Effector memory CD8-positive, alpha-beta T cell (primary cell): ENCODE measurements at regions not wholly inside any gene's neighbourhood (a gene's known extent, or its start where the extent isn't known, plus 50 kb on each side); places are given as distances from the start of the nearest gene placed in this dataset.
A peak's percentile ranks its signal among the peaks of the same experiment; 100 is the strongest.

Experiments used
- ATAC-seq: fragments of 150-1000 bp; cut with Tn5 transposase; replicated peaks from 2 replicates; pipeline ENCODE4 v1.10.0; 2021; ENCODE audit warnings: mild to moderate bottlenecking, moderate library complexity
- DNase-seq, 3 experiments: peaks; one replicate each; pipeline ENCODE4 v3.0.0; 2021
- H3K27ac Mint-ChIP-seq, 2 donors: one replicate each; pipeline ENCODE4 v1.8.0; 2022; ENCODE audit warnings: mild to moderate bottlenecking in 2 of 2, mixed read lengths in 2 of 2, moderate library complexity in 2 of 2
- H3K27me3 Mint-ChIP-seq, 2 donors: one replicate each; pipeline ENCODE4 v1.8.0; 2022; ENCODE audit warnings: mixed read lengths in 2 of 2
- H3K36me3 Mint-ChIP-seq: one replicate; pipeline ENCODE4 v1.8.0; 2022; ENCODE audit warnings: mild to moderate bottlenecking, moderate library complexity, mixed read lengths; ENCODE audit not compliant: insufficient read depth
- H3K4me1 Mint-ChIP-seq, 2 donors: one replicate each; pipeline ENCODE4 v1.8.0; 2022; ENCODE audit warnings: low read depth in 2 of 2, mixed read lengths in 2 of 2
- H3K4me3 Mint-ChIP-seq, 2 donors: one replicate each; pipeline ENCODE4 v1.8.0; 2022; ENCODE audit warnings: mild to moderate bottlenecking in 2 of 2, mixed read lengths in 2 of 2, moderate library complexity in 2 of 2
- H3K9me3 Mint-ChIP-seq, 2 donors: one replicate each; pipeline ENCODE4 v1.8.0; 2022; ENCODE audit warnings: mixed read lengths in 2 of 2

DNA sequence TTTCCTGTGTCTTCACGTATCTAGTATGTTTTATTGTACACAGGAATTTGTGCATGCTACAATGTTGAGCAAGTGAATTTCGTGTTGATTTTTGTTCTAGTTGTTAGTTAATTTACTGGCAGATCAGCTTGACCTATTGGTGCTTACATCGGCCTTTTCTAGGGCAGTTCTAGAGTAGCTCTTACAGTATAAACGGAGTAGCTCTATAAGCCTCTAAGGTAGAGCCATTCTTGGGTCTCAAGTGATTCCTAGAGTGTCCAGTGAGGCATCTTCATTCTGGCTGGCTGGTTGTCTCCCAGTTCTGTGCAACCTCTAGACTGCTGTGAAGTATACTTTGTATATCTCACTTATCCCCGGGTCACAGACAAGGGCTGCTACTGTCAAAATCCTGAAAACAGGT is 364.6 kb downstream of the CDH10 start:
- Mint-ChIP-seq H3K9me3 (peaks cover 0 to 2% of the 10 kb centered on the region in 2 donors), H3K27me3 (no peaks in the 10 kb centered on the region), H3K4me1 (no peaks in the 10 kb centered on the region), H3K4me3 (no peak overlapping the region), H3K27ac (no peak overlapping the region), H3K36me3 (no peaks in the 10 kb centered on the region)
- no peak for ATAC-seq
- no peak for DNase-seq

DNA sequence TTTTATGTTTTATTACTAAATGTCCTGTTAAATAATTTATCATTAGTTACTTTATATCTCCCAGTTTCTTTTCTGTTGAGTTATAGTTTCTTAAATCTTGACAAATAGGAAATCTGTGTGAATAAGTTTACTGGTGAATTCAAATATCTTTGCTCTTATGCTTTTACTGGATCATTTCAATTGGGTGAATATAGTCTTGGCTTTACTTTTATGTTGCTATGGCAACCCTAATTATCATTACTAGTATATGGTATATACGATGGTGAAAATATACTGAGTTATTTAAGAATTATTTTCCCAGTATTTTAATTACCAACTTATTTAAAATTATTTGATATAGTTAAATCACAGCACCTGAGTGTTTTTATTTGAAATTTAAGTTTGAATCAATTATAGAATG is 363.0 kb downstream of the CDH10 start:
- DNase-seq (no peak), ATAC-seq (no peak)
- H3K9me3 Mint-ChIP-seq = peaks cover 0 to 2% of the 10 kb centered on the region in 2 donors
- no peak overlapping the region for H3K27ac Mint-ChIP-seq
- H3K4me1 Mint-ChIP-seq = no peaks in the 10 kb centered on the region
- H3K36me3 Mint-ChIP-seq = no peaks in the 10 kb centered on the region
- no peak overlapping the region for H3K4me3 Mint-ChIP-seq
- H3K27me3 Mint-ChIP-seq = no peaks in the 10 kb centered on the region

DNA sequence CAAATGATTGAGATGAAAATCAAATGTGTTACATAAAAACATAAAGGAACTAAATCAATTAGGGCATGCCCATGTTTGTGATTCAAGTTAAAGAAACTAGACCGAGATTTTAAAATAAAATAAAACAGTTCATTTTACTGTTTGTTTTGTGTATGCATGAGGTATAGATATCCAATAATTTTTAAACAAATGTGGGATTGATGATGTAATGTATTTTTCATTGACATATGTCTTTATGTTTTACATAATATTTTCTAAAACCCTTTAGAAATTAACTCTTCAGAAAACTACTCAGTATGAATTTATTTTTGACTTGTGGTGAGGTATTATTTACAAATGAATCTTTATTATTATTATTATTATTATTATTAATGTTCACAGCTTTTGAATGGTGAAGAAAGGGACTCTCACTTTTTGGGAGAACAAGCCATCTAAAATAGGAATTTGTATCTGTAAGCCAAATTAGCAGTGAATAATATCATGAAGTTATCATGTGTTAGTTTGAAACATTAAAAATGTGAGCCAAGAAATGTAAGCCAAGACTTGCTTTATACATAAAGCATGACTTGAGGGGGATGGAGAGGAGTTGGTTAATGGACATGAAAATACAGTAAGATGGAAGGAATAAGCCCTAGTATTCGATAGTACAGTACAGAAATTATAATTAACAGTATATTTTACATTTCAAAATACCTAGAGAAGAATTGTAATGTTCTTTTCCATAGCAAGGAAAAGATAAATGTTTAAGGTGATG is 355.0 kb downstream of the CDH10 start:
- Mint-ChIP-seq H3K27ac (no peak overlapping the region), H3K27me3 (no peaks in the 10 kb centered on the region), H3K4me3 (no peak overlapping the region), H3K36me3 (no peaks in the 10 kb centered on the region), H3K4me1 (no peaks in the 10 kb centered on the region), H3K9me3 (peaks cover 1 to 7% of the 10 kb centered on the region in 2 donors)
- ATAC-seq (no peak), DNase-seq (no peak)

DNA sequence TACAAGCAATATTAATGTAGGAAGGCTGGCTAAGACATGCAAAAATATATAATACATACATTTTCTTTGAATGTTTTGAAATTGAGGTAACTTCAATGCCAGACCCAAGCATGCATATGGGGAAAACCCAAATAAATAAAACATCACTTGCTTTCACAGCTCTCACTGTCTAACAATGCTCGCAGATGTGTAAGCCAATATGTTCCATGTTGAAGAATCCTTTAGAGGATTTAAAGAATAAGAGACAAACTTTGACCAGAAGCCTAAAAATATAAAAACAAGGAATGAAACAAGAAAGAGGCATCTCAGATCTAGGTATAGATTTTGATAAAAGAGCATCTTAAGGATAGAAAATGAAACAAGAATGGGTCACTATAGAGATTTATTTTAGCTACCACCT is 354.2 kb downstream of the CDH10 start:
- ATAC-seq (no peak), DNase-seq (no peak)
- Mint-ChIP-seq H3K4me1 (no peaks in the 10 kb centered on the region), H3K36me3 (no peaks in the 10 kb centered on the region), H3K27ac (no peak overlapping the region), H3K4me3 (no peak overlapping the region), H3K27me3 (no peaks in the 10 kb centered on the region), H3K9me3 (peaks cover 1 to 7% of the 10 kb centered on the region in 2 donors)

DNA sequence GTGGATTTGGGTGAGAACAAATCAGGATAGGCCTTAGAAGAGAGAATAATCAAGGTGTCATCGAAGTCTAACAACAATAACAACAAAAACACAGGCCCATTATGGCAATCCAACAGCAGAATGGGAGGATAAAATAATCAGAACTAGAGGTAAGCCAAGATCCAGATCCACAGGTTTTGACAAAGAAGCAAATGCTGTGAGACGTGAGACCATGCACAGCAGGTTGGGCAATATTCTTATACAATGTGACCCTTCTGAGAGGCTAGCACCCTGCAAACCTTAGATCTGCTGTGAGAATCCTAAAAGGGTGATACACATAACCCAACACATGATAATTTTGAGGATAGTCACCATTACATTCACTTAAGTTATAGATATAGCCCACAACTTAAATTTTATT is 352.9 kb downstream of the CDH10 start:
- ATAC-seq (no peak), DNase-seq (no peak)
- H3K4me1 Mint-ChIP-seq = no peaks in the 10 kb centered on the region
- H3K27ac Mint-ChIP-seq = no peak overlapping the region
- no peaks in the 10 kb centered on the region for H3K36me3 Mint-ChIP-seq
- H3K9me3 Mint-ChIP-seq = peaks cover 1 to 14% of the 10 kb centered on the region in 2 donors
- H3K27me3 Mint-ChIP-seq = no peaks in the 10 kb centered on the region
- H3K4me3 Mint-ChIP-seq = no peak overlapping the region

DNA sequence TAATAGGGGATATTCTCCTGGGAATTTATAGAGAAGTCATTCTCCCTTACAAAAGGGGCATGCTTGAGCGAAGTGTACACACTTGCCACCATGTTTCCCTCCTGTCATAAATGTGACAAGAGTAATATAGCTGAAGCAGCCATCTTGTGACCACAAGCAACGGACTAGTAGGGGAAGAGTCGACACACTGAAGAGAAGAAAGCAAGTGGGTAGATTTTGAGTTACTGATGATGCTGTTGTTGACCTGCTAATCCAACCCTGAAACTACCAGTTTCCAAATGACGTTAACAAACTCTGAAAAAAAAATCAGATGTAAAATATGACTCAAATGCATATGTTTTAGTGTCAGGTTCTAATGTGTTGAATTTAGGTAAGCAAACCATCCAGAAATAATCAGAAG is 350.4 kb downstream of the CDH10 start:
- peaks cover 5 to 14% of the 10 kb centered on the region in 2 donors for H3K9me3 Mint-ChIP-seq
- H3K4me3 Mint-ChIP-seq = no peak overlapping the region
- DNase-seq = no peak
- H3K36me3 Mint-ChIP-seq = no peaks in the 10 kb centered on the region
- no peaks in the 10 kb centered on the region for H3K4me1 Mint-ChIP-seq
- no peak for ATAC-seq
- no peak overlapping the region for H3K27ac Mint-ChIP-seq
- no peaks in the 10 kb centered on the region for H3K27me3 Mint-ChIP-seq

DNA sequence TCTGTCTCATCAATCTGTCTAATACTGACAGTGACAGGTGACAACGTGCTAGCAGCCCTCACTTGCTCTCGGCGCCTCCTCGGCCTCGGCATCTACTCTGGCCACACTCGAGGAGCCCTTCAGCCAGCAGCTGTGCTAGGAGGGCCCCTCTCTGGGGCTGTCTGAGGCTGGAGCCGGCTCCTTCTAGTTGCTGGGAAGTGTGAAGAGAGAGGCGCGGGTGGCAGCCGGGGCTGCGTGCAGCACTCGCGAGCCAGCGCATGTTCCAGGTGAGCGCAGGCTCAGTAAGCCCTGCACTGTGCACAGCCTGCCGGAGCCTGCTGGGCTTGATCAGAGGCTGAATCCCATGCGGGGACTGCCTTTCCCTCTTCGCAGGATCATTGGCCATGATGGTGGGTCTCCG is 330.7 kb downstream of the CDH10 start:
- no peaks in the 10 kb centered on the region for H3K36me3 Mint-ChIP-seq
- H3K4me3 Mint-ChIP-seq = no peak overlapping the region
- no peak overlapping the region for H3K27ac Mint-ChIP-seq
- DNase-seq (no peak), ATAC-seq (no peak)
- no peaks in the 10 kb centered on the region for H3K27me3 Mint-ChIP-seq
- peaks cover 16 to 33% of the 10 kb centered on the region in 2 donors for H3K9me3 Mint-ChIP-seq
- no peaks in the 10 kb centered on the region for H3K4me1 Mint-ChIP-seq

DNA sequence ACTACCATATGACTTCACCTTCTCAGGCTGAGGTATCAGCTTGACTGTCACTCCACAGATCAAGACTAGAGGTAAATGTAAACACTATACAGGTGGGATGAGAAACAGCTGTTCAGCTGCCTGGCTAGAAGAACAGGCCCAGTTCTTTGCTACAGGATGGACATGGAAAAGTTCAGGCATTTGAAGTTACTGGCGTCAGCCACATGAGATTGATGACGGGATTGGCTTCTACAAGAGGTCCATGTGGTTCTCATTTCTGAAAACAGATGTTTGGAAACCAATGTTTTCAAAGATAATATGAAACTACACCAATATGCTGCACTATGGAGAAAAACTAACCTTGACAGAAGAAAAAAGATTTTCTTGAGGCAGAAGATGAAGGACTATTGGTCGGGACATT is 324.1 kb downstream of the CDH10 start:
- peaks cover 9 to 11% of the 10 kb centered on the region in 2 donors for H3K9me3 Mint-ChIP-seq
- no peaks in the 10 kb centered on the region for H3K27me3 Mint-ChIP-seq
- H3K36me3 Mint-ChIP-seq = no peaks in the 10 kb centered on the region
- no peak for DNase-seq
- no peak for ATAC-seq
- H3K4me1 Mint-ChIP-seq = no peaks in the 10 kb centered on the region
- no peak overlapping the region for H3K27ac Mint-ChIP-seq
- H3K4me3 Mint-ChIP-seq = no peak overlapping the region

DNA sequence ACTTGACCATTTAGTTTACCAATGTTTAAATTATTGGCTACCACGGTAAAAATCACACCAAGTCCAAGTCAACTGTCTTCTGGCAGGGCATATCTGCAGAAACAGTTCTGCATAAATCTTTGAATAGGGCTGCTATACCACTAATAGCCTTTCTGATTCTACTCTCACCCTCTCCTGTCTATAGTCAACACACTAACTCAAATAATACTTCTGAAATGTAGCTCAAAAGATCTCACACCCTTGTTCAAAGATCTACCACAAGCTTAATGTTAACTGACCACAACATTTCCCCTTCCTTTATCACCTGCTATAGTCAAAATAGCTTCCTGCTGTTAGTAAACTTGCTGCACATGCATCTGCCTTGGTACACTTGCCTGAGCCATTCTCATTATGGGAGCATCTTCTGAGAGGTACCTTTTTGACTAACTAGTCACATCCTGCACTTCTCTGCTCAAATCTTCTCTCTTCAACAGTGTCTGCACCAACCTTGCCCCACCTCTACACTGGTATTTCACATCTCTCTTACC is 319.4 kb downstream of the CDH10 start:
- DNase-seq (no peak), ATAC-seq (peak; percentile 91)
- peaks cover 9 to 14% of the 10 kb centered on the region in 2 donors for H3K9me3 Mint-ChIP-seq
- H3K4me1 Mint-ChIP-seq = no peaks in the 10 kb centered on the region
- H3K36me3 Mint-ChIP-seq = no peaks in the 10 kb centered on the region
- H3K27me3 Mint-ChIP-seq = no peaks in the 10 kb centered on the region
- no peak overlapping the region for H3K27ac Mint-ChIP-seq
- H3K4me3 Mint-ChIP-seq = no peak overlapping the region

DNA sequence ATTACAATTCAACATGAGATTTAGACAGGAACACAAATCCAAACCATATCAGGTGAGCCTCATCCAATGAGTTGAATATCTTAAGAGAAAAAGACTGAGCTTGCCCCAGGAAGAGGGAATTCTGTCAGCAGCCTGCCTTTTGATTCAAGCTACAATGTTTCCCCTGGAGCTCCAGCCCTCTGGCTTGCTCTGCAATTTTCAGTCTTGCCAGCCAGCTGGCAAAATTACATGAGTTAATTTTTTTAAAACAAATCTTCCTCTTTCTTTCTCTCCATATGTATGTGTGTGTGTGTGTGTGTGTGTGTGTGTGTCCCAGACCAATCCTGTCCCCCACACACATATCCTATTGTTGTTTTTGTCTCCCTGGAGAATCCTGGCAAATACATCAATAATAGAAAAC is 313.2 kb downstream of the CDH10 start:
- Mint-ChIP-seq H3K4me3 (no peak overlapping the region), H3K27me3 (no peaks in the 10 kb centered on the region), H3K4me1 (no peaks in the 10 kb centered on the region), H3K36me3 (no peaks in the 10 kb centered on the region), H3K9me3 (peaks cover 8 to 17% of the 10 kb centered on the region in 2 donors), H3K27ac (no peak overlapping the region)
- no peak for DNase-seq
- ATAC-seq = no peak

DNA sequence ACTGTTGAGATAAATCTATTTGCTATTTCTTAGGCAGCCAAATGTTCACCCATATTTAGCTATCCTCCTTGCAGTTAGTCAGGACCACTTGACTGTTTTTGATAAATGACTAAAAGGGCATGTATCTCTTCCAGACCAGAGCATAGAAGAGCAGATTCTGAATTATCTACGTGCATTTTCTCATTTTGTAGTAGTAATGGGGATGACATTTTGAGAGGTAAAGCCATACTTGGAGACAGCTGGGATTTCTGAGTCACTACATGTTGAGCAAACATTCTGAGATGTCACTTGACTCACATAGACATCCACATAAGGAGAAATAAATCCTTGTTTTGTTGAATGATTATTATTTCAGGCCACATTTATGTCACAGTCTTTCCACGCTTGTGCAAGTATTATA is 297.6 kb downstream of the CDH10 start:
- no peak for ATAC-seq
- no peak for DNase-seq
- Mint-ChIP-seq H3K9me3 (peaks cover 0 to 2% of the 10 kb centered on the region in 2 donors), H3K36me3 (no peaks in the 10 kb centered on the region), H3K27ac (no peak overlapping the region), H3K4me1 (no peaks in the 10 kb centered on the region), H3K4me3 (no peak overlapping the region), H3K27me3 (no peaks in the 10 kb centered on the region)

DNA sequence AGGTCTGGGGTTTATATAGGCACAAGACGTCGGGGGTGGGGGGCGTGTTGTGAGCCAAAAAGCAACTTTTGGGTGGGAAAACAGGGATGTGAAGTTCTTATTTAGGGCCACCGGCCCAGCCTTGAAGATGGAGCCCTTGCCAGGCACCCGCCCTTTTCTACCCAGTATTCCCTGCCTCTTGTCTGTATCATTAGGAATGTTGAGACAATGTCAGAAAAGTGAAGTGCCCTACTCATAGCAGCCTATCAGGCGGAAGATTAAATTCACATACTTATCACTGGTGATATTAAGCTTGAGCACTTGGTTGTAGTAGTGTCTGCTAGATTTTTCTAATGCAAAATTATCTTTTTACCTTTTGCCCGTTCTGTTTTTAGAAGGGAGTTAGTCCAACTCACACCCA is 293.5 kb downstream of the CDH10 start:
- no peak for ATAC-seq
- no peaks in the 10 kb centered on the region for H3K36me3 Mint-ChIP-seq
- no peaks in the 10 kb centered on the region for H3K27me3 Mint-ChIP-seq
- H3K4me3 Mint-ChIP-seq = no peak overlapping the region
- no peak overlapping the region for H3K27ac Mint-ChIP-seq
- no peaks in the 10 kb centered on the region for H3K4me1 Mint-ChIP-seq
- H3K9me3 Mint-ChIP-seq = peaks cover 4 to 5% of the 10 kb centered on the region in 2 donors
- no peak for DNase-seq

DNA sequence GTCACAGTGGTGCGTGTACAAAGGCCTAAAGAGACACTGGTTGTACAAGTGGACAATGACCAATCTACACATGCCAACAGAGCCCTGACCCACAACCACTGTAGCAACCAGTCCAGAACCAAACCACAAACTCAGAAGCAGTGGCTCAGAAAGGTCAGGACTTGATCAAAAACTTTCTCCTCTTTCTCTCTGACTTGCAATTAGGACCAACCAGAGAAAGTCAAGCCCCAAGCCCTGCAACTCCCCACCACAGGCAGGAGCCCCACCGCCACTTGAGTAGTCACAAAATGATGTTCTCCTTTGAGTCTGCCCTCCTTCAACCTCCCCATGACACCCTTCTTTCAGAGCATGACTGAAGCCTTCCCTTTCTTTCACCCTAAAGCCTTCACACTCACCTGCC is 291.8 kb downstream of the CDH10 start:
- Mint-ChIP-seq H3K4me1 (no peaks in the 10 kb centered on the region), H3K9me3 (peaks cover 5 to 8% of the 10 kb centered on the region in 2 donors), H3K27ac (no peak overlapping the region), H3K36me3 (no peaks in the 10 kb centered on the region), H3K4me3 (no peak overlapping the region), H3K27me3 (no peaks in the 10 kb centered on the region)
- ATAC-seq (no peak), DNase-seq (no peak)

DNA sequence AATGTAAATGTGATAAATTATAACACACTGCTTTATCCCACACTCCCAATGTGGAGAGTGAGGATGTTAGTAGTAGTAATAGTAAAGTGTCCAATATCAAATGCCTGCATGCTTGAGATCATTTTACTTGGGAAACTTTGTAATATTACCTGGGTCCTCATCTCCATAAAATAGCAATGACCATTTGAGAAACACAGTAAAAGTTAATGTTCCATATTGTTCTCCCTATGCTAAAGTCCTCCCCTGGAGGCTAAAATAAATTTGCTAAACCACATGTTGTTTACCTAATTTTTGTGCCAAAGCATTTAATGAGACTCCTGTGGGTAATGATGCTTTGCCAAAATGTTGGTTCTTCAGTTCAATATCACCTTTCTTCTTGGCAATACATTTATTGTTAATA is 291.2 kb downstream of the CDH10 start:
- no peak overlapping the region for H3K27ac Mint-ChIP-seq
- H3K4me3 Mint-ChIP-seq = no peak overlapping the region
- H3K4me1 Mint-ChIP-seq = no peaks in the 10 kb centered on the region
- H3K9me3 Mint-ChIP-seq = peaks cover 5 to 8% of the 10 kb centered on the region in 2 donors
- no peak for DNase-seq
- H3K36me3 Mint-ChIP-seq = no peaks in the 10 kb centered on the region
- H3K27me3 Mint-ChIP-seq = no peaks in the 10 kb centered on the region
- ATAC-seq = no peak
